Caco-2 (cell line): ENCODE measurements at regions not wholly inside any gene's neighbourhood (a gene's known extent, or its start where the extent isn't known, plus 50 kb on each side); places are given as distances from the start of the nearest gene placed in this dataset.

Experiments used
- BruUV-seq: library from RNA; stranded (reverse); fragments of 400-500 nt; replicated peaks from 2 replicates; lab custom pipeline; 2021; lab: Mats Ljungman, UMichigan
- CTCF ChIA-PET: fragments of 300-600 bp; sonication (Branson Sonifier 250); formaldehyde crosslinking; loops from one replicate; lab custom pipeline; 2022; ENCODE audit warnings: antibody characterized with exemption; lab: Charles Lee
- POLR2A ChIA-PET: fragments of 300-600 bp; sonication (Branson Sonifier 250); formaldehyde crosslinking; loops from one replicate; lab custom pipeline; 2022; ENCODE audit warnings: antibody characterized with exemption; lab: Charles Lee
- DNase-seq, 2 experiments: peaks; one replicate each; pipeline versions ENCODE4 v3.0.0 to v3.0.0-alpha.2; 2020 to 2022
- H3K27me3 ChIP-seq: replicated peaks from 2 replicates; pipeline ENCODE4 v1.6.0; 2011; ENCODE audit warnings: low read length; ENCODE audit not compliant: control insufficient read depth, insufficient read depth
- H3K36me3 ChIP-seq: 2 replicates; pipeline ENCODE4 v1.5.1; 2011; ENCODE audit warnings: low read length; ENCODE audit not compliant: control insufficient read depth, insufficient read depth
- H3K4me1 ChIP-seq: fragments of 250-450 bp; sonication (Bioruptor Pico); 2 replicates; pipeline ENCODE4 v1.5.1; 2020; ENCODE audit warnings: mild to moderate bottlenecking
- H3K4me3 ChIP-seq: 2 replicates; pipeline ENCODE4 v1.5.1; 2011; ENCODE audit warnings: low read depth, mild to moderate bottlenecking, control low read depth, low read length
- H3K9me3 ChIP-seq: fragments of 250-450 bp; sonication (Bioruptor Pico); 2 replicates; pipeline ENCODE4 v1.5.1; 2020; ENCODE audit warnings: mild to moderate bottlenecking, moderate library complexity
- H3K27ac Mint-ChIP-seq: one replicate; pipeline ENCODE4 v1.8.0; 2022; ENCODE audit warnings: mixed read lengths; ENCODE audit not compliant: unreplicated experiment
- H3K27me3 Mint-ChIP-seq: one replicate; pipeline ENCODE4 v1.8.0; 2022; ENCODE audit warnings: mixed read lengths; ENCODE audit not compliant: insufficient read depth, unreplicated experiment
- H3K36me3 Mint-ChIP-seq: one replicate; pipeline ENCODE4 v1.8.0; 2022; ENCODE audit warnings: mild to moderate bottlenecking, mixed read lengths; ENCODE audit not compliant: insufficient read depth, unreplicated experiment
- H3K4me1 Mint-ChIP-seq: one replicate; pipeline ENCODE4 v1.8.0; 2022; ENCODE audit warnings: low read depth, mixed read lengths; ENCODE audit not compliant: unreplicated experiment
- H3K4me3 Mint-ChIP-seq: one replicate; pipeline ENCODE4 v1.8.0; 2022; ENCODE audit warnings: mild to moderate bottlenecking, moderate library complexity, mixed read lengths; ENCODE audit not compliant: unreplicated experiment
- H3K9me3 Mint-ChIP-seq: one replicate; pipeline ENCODE4 v1.8.0; 2022; ENCODE audit warnings: mixed read lengths; ENCODE audit not compliant: unreplicated experiment
- CTCF ChIP-seq, 2 experiments: fragments of 200-600 bp in 1 of 2; IDR thresholded peaks; 1 replicate in 1 of 2; 2 replicates in 1 of 2; pipeline versions ENCODE4 v1.5.1 to v1.8.0; 2011 to 2022; ENCODE audit warnings: antibody characterized with exemption in 1 of 2, control low read depth in 1 of 2, inconsistent platforms in 1 of 2, low read depth in 1 of 2, low read length in 1 of 2, mild to moderate bottlenecking in 1 of 2, moderate library complexity in 1 of 2; ENCODE audit not compliant: insufficient read depth in 1 of 2, severe bottlenecking in 1 of 2, unreplicated experiment in 1 of 2
- intact Hi-C: fragments of 100-400 bp; cut with micrococcal nuclease; formaldehyde crosslinking; loops from one replicate; pipeline ENCODE4 v1.10.0; 2022; ENCODE audit not compliant: unreplicated experiment

- H3K4me1 Mint-ChIP-seq, result no peaks in the 10 kb centered on the region
- H3K4me3 ChIP-seq, result no peak overlapping the region
- no peaks in the 10 kb centered on the region for H3K27me3 ChIP-seq
- H3K36me3 Mint-ChIP-seq, result no peaks in the 10 kb centered on the region
- H3K27ac Mint-ChIP-seq, result no peak overlapping the region
- H3K9me3 Mint-ChIP-seq, result no peaks in the 10 kb centered on the region
- H3K4me3 Mint-ChIP-seq, result no peak overlapping the region
- TF ChIP-seq CTCF (IDR thresholded peaks at IDR 0.05; ENCODE audit: insufficient read depth in 1 of 2, low read depth in 1 of 2, low read length in 1 of 2, severe bottlenecking in 1 of 2, unreplicated experiment in 1 of 2), result no peak
- peaks cover 5% of the 10 kb centered on the region; the same call in 1 of the 2 replicates for H3K9me3 ChIP-seq
- DNase-seq, result no peak
- BruUV-seq, result no TSS peak
- CTCF ChIA-PET, result no interaction called here
- no peaks in the 10 kb centered on the region for H3K27me3 Mint-ChIP-seq
- no peaks in the 10 kb centered on the region for H3K36me3 ChIP-seq
- intact Hi-C loops, result no loop called here
- POLR2A ChIA-PET, result no interaction called here
- H3K4me1 ChIP-seq, result no peaks in the 10 kb centered on the region
These were observed 321.0 kb upstream of the RUNX1 start for GRCh38 chr21:35370071-35370470.

GRCh38 chr21:35368326-35368725 is 319.2 kb upstream of the RUNX1 start:
- H3K27me3 Mint-ChIP-seq, result no peaks in the 10 kb centered on the region
- CTCF ChIA-PET, result no interaction called here
- DNase-seq, result no peak
- Histone ChIP-seq H3K9me3 (no peaks in the 10 kb centered on the region), H3K4me3 (no peak overlapping the region), H3K4me1 (no peaks in the 10 kb centered on the region), H3K27me3 (no peaks in the 10 kb centered on the region), H3K36me3 (no peaks in the 10 kb centered on the region)
- H3K9me3 Mint-ChIP-seq, result no peaks in the 10 kb centered on the region
- POLR2A ChIA-PET, result no interaction called here
- BruUV-seq, result no TSS peak
- TF ChIP-seq CTCF (IDR thresholded peaks at IDR 0.05; ENCODE audit: insufficient read depth in 1 of 2, low read depth in 1 of 2, low read length in 1 of 2, severe bottlenecking in 1 of 2, unreplicated experiment in 1 of 2), result no peak
- no peaks in the 10 kb centered on the region for H3K4me1 Mint-ChIP-seq
- H3K4me3 Mint-ChIP-seq, result no peak overlapping the region
- no peaks in the 10 kb centered on the region for H3K36me3 Mint-ChIP-seq
- intact Hi-C loops, result no loop called here
- H3K27ac Mint-ChIP-seq, result no peak overlapping the region

- TF ChIP-seq CTCF (IDR thresholded peaks at IDR 0.05; ENCODE audit: insufficient read depth in 1 of 2, low read depth in 1 of 2, low read length in 1 of 2, severe bottlenecking in 1 of 2, unreplicated experiment in 1 of 2), result no peak
- Histone ChIP-seq H3K27me3 (no peaks in the 10 kb centered on the region), H3K36me3 (no peaks in the 10 kb centered on the region), H3K9me3 (no peaks in the 10 kb centered on the region), H3K4me1 (no peaks in the 10 kb centered on the region), H3K4me3 (no peak overlapping the region)
- ChIA-PET CTCF (no interaction called here), POLR2A (no interaction called here)
- intact Hi-C loops, result no loop called here
- no TSS peak for BruUV-seq
- H3K9me3 Mint-ChIP-seq, result no peaks in the 10 kb centered on the region
- H3K27me3 Mint-ChIP-seq, result no peaks in the 10 kb centered on the region
- H3K4me3 Mint-ChIP-seq, result no peak overlapping the region
- DNase-seq, result no peak
- H3K4me1 Mint-ChIP-seq, result no peaks in the 10 kb centered on the region
- no peak overlapping the region for H3K27ac Mint-ChIP-seq
- H3K36me3 Mint-ChIP-seq, result no peaks in the 10 kb centered on the region
These were observed 318.5 kb upstream of the RUNX1 start for GRCh38 chr21:35367553-35367952.
